ENCODE measurements at regions not wholly inside any gene's neighbourhood (a gene's known extent, or its start where the extent isn't known, plus 50 kb on each side); places are given as distances from the start of the nearest gene placed in this dataset.
A peak's percentile ranks its signal among the peaks of the same experiment; 100 is the strongest.
"Not testable (repeated sequence)": the region's sequence is repeated elsewhere in the genome, so short reads cannot be mapped to it uniquely, and the experiment has no call there.

DNA sequence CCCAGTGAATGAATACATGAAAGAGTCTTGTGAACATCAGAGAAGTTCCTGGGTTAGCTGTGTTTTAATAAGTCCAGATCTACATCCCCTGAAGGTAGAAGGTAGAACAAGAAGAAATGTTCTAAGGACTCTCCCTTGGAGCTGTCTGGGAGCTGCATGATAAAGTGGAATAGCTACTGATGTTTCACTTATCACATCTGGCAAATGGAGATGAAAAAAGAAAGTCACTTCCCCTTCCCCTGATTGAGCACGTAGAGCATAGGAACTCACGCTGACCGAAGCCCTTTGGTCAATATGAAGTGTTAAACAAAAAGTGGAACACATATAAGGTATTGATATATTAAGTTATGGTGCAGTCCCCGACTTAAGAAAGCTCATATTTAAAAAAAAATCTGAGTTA is 53.2 kb upstream of the PARP1 start:
- in situ Hi-C loops (cut with MboI; ENCODE audit: low pct_unique_long_range_greater_than_20kb, low sequenced_read_pairs): no loop called here
- no peak for DNase-seq

DNA sequence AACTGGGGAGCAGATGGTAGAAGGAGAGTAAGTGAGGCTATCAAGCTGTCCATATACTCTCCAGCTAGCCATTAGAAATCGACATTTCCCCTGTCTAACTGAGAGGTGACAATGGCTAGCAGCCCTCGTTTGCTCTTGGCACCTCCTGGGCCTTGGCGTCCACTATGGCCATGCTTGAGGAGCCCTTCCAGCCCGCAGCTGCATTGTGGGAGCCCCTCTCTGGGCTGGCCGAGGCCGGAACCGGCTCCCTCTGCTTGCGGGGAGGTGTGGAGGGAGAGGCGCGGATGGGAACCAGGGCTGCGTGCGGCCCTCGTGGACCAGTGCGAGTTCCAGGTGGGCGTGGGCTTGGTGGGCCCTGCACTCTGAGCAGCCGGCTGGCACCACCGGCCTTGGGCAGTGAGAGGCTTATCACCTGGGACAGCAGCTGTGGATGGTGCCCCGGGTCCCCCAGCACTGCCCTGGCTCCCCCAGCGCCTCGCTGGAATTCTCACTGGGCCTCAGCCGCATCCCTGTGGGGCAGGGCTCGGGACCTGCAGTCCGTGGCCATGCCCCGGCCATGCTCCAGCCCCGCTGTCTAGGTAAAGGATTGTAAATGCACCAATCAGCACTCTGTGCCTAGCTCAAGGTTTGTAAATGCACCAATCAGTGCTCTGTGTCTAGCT is 56.2 kb upstream of the PARP1 start:
- in situ Hi-C loops (cut with MboI; ENCODE audit: low pct_unique_long_range_greater_than_20kb, low sequenced_read_pairs): no loop called here
- no peak for DNase-seq

DNA sequence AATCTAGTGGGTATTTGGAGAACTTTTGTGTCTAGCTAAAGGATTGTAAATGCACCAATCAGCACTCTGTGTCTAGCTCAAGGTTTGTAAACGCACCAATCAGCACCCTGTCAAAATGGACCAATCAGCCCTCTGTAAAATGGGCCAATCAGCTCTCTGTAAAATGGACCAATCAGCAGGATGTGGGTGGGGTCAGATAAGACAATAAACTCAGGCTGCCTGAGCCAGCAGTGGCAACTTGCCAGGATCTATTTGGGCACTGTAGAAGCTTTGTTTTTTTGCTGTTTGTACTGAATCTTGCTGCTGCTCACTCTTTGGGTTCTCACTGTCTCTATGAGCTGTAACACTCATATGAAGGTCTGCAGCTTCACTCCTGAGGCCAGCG is 56.7 kb upstream of the PARP1 start:
- in situ Hi-C loops (cut with MboI; ENCODE audit: low pct_unique_long_range_greater_than_20kb, low sequenced_read_pairs): not testable (repeated sequence)

DNA sequence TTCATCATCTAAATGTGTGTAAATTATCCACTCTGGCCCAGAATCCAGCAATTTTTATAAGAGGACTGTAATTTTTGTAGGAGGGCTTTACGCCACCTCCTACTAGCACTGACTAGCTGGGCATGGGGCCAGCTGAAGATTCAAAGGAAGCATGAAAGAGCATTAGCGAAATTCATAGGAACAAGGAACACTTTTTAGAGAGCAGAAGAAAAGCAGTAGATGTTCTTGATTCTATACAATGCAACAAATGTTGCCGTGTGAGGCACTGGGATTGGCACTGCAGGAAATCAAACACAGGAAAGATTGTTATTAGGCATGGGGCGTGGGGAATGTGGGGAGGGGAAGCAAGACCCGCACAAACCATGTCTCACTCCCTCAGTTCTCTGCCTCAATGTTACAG is 58.4 kb upstream of the PARP1 start:
- in situ Hi-C loops (cut with MboI; ENCODE audit: low pct_unique_long_range_greater_than_20kb, low sequenced_read_pairs): no loop called here
- DNase-seq: no peak

More for the DNA sequence above, 56.7 kb upstream of the PARP1 start:
- not testable (repeated sequence) for DNase-seq

DNA sequence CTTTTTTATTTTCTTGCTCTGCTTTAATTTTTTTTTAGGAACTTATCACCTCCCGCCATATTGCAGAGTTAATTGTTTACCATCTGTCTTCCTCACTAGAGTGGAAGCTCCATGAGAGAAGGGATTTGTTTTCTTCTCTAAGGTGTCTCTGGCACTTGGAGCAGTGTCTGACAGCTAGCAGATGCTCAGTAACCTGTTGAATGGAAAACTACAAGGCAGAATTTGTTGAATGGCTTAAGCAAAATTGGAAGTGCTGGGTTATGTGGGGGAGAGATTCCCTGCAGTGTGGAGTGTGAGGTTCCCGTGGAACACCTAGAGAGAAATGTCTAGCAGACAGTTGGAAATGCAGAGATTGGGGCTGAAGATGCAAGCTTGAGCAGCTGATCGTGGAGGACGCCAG is 59.5 kb upstream of the PARP1 start:
- in situ Hi-C loops (cut with MboI; ENCODE audit: low pct_unique_long_range_greater_than_20kb, low sequenced_read_pairs): no loop called here

DNA sequence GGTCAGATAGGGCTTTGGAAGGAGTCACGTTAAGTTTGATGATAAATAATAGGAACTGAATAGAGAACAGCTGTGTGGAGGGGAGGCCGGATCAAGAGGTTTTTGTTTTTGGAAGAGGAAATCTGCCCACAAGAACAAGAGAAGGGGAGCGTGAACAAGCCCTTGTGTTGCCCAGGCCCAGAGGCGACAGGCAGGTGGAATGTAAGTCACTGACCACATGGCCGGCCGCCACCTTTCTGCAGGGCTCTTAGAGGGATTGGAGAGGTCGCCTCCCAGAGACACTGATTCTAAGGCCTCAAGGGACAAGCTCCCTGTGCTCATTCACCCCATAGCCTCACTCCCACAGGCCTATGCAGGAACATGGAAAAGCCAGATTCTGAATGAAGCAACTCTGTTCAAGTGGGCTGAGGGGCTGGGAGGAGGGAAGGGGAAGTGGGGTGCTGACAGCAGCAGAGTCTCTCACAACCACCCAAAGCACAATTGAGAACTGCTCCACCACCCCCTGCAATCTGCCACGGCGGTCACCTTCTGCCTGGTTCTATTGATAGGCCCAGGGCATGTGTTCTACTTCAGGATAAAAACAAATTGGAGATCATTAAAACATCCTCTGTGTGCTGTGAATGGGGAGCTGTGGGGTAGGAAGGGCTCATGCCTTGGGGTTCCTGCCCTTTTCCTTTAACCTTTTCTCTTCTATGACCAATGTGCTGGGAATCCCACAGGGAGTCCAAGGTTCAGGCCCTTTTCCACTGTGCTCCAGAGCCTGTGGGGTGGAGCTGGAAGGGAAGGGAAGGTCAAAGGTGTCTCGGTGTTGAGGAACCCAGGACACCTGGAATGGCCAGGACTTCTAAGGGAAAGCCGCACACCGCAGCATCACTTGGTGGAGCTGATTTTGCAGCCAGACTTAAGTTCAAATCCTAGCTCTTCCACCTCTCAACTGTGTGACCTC is 63.3 kb upstream of the PARP1 start:
- in situ Hi-C loops (cut with MboI; ENCODE audit: low pct_unique_long_range_greater_than_20kb, low sequenced_read_pairs): no loop called here
- DNase-seq: no peak

More for the DNA sequence above, 59.5 kb upstream of the PARP1 start:
- DNase-seq: no peak

DNA sequence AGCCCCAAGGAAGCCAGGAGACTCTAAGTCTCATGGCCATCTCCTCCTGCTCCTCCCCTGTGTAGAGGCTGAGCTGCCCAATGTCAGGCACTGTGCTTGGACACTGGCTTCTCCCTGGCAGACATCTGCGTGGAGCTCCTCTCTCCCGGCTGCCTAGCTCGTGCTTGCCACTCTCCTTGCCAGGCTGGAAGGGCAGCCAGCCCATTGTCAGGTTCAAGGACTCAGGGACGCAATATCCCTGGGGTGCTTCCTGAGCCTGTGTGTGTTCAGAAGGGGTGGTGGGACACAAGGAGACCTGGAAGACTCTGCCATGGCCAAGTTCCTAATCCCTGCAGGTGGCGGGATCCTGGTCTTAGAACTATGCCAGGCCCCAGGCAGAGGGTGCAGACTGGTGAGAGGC is 65.4 kb upstream of the PARP1 start:
- no peak for DNase-seq
- in situ Hi-C loops (cut with MboI; ENCODE audit: low pct_unique_long_range_greater_than_20kb, low sequenced_read_pairs): no loop called here

DNA sequence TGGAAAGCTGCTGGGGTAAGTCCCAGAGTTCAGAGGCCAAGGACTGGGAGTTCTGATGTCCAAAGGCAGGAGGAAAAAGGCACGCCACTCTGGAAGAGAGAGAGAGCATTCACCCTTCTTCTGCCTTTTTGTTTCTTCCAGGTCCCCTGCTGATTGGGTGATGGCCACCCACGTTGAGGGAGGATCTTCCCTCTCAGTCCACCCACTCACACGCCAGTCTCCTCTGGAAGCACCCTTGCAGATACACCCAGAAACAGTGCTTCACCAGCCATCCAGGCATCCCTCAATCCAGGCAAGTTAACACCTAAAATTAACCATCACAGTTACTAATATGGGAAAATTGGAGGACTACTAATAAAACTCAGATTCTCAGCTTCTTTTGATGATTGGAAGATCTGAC is 66.1 kb upstream of the PARP1 start:
- in situ Hi-C loops (cut with MboI; ENCODE audit: low pct_unique_long_range_greater_than_20kb, low sequenced_read_pairs): no loop called here

DNA sequence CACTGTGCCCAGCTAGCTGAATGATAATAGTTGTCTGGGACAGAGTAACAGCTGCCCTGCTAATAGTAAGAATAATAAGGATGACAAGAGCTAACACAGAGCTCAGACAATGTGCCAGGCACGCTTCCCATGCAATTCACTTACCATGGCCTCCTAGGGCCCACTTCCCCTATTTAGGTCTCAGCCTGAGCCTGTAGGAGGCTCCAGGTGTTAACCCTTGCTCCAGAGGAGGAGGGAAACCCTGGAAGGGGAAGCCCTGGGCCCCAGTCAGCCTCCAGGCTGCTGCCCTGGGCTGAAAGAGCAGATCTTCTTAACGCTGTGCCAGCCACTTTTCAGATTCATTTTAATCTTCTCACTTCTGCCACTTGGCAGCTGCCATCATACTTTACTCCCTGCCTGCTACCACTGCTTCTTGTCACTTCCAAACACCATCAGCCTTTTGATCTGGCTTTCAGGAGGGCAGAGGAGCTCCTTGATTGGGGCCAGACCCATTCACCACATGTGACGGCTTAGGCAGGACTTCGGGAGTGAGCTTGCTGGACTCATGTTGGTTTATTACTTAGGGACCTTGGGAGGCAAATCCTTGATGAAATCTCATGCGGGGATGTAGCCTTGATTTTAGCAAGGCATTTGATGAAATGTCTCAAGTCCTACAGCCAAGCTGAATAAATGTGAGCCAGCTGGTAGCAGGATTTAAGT is 66.7 kb upstream of the PARP1 start:
- DNase-seq: peak; percentile 20
- in situ Hi-C loops (cut with MboI; ENCODE audit: low pct_unique_long_range_greater_than_20kb, low sequenced_read_pairs): no loop called here

More for the DNA sequence above, 66.1 kb upstream of the PARP1 start:
- DNase-seq: no peak

DNA sequence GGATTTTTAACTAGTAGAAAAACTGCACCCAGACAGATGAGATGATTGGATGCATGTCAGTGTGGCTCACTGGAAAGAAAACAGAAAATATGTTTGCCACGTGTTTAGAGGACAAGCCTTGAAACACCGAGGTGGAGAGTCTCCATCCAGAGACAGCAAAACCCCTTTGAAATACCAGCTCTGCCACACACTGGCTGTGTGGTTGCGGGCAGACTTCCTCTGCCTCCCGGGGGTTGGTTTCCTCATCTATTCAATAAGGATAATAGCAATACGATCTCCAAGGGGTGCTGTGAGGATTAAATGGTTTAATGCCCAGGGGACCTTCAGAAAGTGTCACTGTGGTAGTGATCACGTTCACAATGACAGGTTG is 67.2 kb upstream of the PARP1 start:
- in situ Hi-C loops (cut with MboI; ENCODE audit: low pct_unique_long_range_greater_than_20kb, low sequenced_read_pairs): no loop called here
- no peak for DNase-seq

DNA sequence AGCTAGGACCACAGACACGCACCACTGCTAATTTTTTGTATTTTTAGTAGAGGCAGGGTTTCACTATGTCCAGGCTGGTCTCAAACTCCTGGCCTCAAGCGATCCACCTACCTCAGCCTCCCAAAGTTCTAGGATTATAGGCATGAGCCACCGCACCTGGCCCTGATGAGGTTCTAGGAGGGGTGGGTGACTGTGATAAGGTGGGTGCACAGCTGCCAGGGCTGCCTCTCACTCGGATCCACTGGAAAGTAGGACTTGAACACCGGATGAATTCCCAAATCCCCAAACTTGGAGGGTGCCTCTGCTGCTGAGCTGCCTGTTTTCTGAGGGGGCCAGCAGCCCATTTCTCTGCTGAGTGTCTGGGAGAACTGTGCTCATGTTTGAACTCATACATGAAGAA is 68.2 kb upstream of the PARP1 start:
- DNase-seq: no peak
- in situ Hi-C loops (cut with MboI; ENCODE audit: low pct_unique_long_range_greater_than_20kb, low sequenced_read_pairs): no loop called here

DNA sequence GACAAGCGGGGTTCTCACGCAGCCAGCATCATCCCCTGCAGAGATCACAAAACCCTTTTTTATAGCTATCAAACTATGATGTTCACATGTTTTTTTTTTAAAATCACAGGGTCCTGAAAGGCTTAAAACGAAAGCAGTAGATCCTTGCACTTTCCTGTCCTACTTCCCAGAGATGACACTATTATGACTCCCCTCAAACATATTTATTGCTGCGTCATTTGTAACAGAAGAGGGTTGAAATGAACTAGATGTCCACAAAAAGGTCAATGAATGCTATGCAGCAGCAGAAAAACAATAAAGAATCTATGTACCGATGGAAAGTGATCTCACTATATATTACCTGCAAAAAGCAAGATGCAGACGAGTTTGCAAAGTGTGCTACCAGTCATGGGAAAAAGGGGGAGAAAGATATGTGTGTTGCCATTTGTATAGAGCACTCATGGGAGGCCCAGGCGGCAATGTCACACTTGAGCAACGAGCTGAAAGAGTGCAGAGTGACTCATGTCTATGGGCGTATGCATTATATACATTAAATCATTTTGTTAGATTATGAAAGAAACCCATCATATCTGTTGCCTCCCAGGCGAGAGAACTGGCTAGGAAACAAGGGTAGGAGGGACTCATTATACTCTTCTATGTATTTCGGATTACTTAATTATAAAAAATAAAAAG is 68.9 kb upstream of the PARP1 start:
- DNase-seq: no peak
- in situ Hi-C loops (cut with MboI; ENCODE audit: low pct_unique_long_range_greater_than_20kb, low sequenced_read_pairs): no loop called here

DNA sequence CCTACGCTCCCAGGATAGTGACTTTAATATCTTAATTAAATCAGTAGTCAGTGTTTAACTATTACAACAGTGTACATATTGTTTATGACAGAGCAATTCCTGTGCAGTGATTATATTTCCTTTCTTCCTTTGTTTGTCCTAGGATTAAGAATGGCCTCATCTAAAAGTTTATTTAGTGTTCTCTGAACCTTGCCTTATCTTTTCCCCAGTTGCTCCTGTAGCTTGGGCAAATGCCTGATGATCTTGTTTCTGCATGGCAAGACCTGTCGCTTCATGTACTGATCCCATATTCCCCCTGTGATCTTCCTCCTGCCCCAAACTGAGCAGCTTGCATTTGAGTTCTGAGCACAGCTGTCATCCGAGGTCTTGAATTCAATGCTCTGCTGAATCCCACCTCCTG is 69.1 kb upstream of the STUM start:
- in situ Hi-C loops (cut with MboI; ENCODE audit: low pct_unique_long_range_greater_than_20kb, low sequenced_read_pairs): no loop called here
- DNase-seq: no peak

DNA sequence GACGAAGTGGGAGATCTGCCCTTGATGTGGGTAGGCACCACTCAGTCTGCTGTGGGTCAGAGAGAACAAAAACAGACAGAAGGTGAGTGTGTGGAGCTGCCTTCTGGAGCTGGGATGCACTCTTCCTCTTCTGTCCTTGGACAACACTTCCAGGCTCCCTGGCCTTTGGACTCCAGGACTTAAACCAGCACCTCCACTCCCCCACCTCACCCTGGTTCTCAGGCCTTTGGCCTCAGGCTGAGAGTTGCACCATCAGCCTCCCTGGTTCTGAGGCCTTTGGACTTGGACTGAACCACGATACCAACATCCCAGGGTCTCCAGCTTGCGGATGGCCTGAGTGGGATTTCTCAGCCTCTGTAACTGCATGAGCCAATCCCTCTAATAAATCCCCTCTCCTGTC is 68.1 kb upstream of the STUM start:
- in situ Hi-C loops (cut with MboI; ENCODE audit: low pct_unique_long_range_greater_than_20kb, low sequenced_read_pairs): no loop called here
- no peak for DNase-seq

DNA sequence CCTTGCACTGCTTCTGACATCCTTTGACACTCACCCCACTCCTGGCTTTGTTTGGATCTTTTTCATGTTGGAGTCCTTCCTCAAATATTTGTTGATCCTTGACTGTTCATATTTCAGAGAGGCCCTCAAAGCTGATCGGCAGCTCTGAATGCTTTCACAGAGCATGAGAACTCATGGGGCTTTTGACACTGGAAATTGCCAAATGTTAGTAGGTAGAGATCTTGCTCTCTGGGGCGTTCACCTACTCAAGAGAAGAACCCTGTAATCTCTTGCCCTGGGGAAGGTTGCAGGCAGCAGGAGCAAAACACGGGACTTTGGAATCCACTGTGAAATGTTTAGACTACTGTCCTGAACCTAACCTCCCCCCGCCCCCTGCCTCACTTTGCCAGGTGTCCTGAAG is 67.4 kb upstream of the STUM start:
- in situ Hi-C loops (cut with MboI; ENCODE audit: low pct_unique_long_range_greater_than_20kb, low sequenced_read_pairs): no loop called here
- no peak for DNase-seq

DNA sequence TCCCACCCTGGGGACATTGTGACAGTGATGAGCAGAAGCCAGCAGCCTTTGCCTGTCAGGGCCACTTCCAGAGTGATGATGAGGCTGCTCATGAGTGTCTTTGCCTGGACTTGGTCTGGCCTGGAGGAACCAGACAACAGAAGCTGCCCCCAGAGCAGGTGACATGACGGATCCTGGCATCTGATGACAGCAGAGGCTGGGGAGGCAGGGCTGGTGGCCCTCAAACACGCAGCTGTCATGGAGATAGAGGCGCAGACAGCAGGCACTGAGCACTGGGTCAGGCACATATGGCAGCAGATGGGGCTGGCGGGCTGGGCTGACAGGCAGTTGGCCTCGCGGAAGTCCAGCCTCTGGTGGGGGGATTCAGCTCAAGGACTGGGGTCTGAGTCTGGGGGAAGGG is 66.4 kb upstream of the STUM start:
- in situ Hi-C loops (cut with MboI; ENCODE audit: low pct_unique_long_range_greater_than_20kb, low sequenced_read_pairs): no loop called here
- no peak for DNase-seq

DNA sequence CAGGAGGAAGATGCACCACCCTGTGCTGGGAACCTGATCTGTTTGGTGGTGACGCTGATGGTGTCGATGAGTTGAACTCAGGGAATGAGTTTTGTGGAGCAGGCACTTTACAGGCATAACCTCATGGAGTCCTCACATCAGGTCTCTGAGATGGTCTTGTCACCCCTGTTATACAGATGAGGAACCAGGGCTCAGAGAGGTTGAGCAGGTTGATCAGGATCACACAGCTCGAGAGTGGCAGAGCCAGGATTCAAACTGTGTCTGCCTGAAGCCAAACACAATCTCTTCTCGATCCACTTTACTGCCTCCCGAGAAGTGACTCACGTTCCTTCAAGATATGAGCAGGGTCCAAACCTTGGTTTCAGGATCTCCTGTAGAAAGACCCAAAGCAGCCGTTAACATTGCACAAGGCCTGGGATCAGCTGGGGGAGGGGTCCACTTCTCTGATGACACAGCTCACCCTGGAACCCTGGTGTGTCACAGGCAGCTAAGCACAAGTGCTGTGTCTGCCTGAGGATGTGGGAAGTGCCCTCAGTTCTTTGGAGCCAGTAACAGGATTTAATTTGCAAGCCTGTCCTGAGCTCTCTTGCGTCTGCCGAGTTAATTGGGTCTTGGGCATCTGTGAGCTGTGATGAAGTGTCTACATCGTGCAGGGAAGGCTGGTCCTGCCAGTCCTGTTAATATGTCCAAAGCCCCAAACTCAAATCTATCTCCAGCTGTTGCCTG is 65.4 kb upstream of the STUM start:
- in situ Hi-C loops (cut with MboI; ENCODE audit: low pct_unique_long_range_greater_than_20kb, low sequenced_read_pairs): no loop called here
- peak; percentile 24 for DNase-seq

DNA sequence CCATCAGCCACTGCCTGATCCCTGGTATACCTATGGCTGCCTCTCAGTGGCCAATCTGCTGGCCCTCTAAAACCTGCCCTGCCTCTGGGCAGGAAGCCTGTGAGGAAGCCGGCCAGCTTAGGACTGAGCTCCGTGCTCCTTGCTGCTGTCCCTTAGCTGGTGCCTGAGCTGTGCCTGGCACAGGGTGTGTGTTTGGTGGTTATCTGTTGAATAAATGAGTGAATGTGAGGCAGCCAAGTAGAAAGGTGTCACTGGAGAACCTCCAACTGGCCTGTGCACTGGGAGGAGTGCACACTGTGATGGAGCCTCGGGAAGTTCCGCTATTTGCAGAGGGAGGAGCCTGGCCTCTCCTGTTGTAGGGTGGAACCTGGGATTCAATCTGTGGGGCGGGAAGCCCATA is 63.4 kb upstream of the STUM start:
- in situ Hi-C loops (cut with MboI; ENCODE audit: low pct_unique_long_range_greater_than_20kb, low sequenced_read_pairs): no loop called here
- no peak for DNase-seq

DNA sequence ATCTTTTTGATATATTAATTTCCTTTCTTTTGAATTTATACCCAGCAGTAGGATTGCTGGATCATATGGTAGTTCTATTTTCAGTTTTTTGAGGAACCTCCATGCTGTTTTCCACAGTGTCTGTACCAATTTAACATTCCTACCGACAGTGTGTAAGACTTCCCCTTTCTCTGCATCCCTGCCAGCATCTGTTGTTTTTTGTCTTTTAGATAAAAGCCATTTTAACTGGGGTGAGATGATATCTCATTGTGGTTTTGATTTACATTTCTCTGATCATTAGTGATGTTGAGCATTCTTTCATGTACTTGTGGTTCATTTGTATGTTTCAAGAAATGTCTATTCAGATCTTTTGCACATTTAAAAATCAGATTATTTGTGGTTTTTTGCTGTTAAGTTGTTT is 62.4 kb upstream of the STUM start:
- in situ Hi-C loops (cut with MboI; ENCODE audit: low pct_unique_long_range_greater_than_20kb, low sequenced_read_pairs): no loop called here
- DNase-seq: peak; percentile 43

Measured in KBM-7 (cell line).